BLaER1 treated with 17β-estradiol and CSF1 and Interleukin-3, amounts not matched to agents 10 nM and 100 nM (cell line): ENCODE measurements at regions not wholly inside any gene's neighbourhood (a gene's known extent, or its start where the extent isn't known, plus 50 kb on each side); places are given as distances from the start of the nearest gene placed in this dataset.

ENCODE experiments used
- H3K27ac ChIP-seq, 11 experiments: shearing (Covaris generic); formaldehyde crosslinking; 2 replicates each; pipeline ENCODE4 v1.8.1; 2022
- H3K27me3 ChIP-seq, 11 experiments: shearing (Covaris generic); formaldehyde crosslinking; 2 replicates each; pipeline ENCODE4 v1.8.1; 2022
- H3K36me3 ChIP-seq, 11 experiments: shearing (Covaris generic); formaldehyde crosslinking; 2 replicates each; pipeline ENCODE4 v1.8.1; 2022
- H3K4me1 ChIP-seq, 10 experiments: shearing (Covaris generic); formaldehyde crosslinking; 2 replicates each; pipeline ENCODE4 v1.8.1; 2022
- H3K4me2 ChIP-seq, 11 experiments: shearing (Covaris generic); formaldehyde crosslinking; 2 replicates each; pipeline ENCODE4 v1.8.1; 2022
- H3K4me3 ChIP-seq, 10 experiments: shearing (Covaris generic); formaldehyde crosslinking; 2 replicates each; pipeline ENCODE4 v1.8.1; 2022
- H3K9ac ChIP-seq, 11 experiments: shearing (Covaris generic); formaldehyde crosslinking; 2 replicates each; pipeline ENCODE4 v1.8.1; 2022
- H3K9me3 ChIP-seq, 11 experiments: shearing (Covaris generic); formaldehyde crosslinking; replicated peaks in 1 of 11; 2 replicates each; pipeline ENCODE4 v1.8.1; 2022
- H4K20me1 ChIP-seq, 11 experiments: shearing (Covaris generic); formaldehyde crosslinking; 2 replicates each; pipeline ENCODE4 v1.8.1; 2022
- Cebpa-rat ChIP-seq, 11 experiments: shearing (Covaris generic); IDR thresholded peaks; 2 replicates each; pipeline ENCODE4 v1.8.1; 2022

DNA sequence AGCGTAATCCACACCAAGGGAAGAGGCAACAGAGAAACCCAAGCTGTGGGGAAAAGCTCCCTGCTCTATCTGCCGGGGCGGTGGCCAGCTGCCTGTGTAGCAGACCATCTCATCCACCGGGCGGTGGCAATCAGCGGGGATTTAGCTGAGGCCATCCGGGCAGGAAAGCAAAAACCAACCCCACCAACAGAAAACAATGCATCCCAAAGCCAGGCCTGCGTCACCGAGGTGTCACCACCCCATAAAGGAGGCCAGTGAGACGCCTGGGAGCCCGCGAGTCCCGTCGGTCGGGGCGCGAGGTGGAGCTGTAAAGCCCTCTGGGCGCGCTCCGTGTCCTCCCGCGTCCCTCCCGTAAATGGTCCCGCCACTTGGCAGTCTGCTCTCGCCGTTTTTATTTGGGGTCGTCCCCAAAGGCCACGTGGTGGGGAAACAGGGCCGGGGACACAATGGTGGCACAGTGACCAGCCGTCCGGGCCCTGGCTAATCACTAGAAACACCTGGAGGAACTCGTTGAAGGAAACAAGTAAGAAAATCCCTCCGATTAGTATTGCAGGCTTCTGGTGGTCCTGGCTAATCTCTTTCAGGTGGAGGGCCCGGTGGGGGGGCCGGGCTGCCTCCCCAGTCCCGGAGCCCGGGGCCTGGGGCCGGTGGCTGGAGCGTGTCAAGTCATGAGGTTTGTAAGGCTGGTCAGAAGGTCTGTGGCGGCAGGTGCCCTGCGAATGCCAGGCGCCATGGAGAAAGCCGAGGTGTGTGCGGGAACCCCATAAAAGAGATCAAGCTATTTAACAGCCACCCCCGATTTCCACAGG lies 94.7 kb upstream of the GSC start:
- Histone ChIP-seq H3K4me2 (no peak overlapping the region), H3K4me1 (peaks cover 0 to 7% (median 0%) of the 10 kb centered on the region in 10 experiments; a peak in 1 of 20 replicates), H3K4me3 (no peak overlapping the region), H3K27ac (no peak overlapping the region), H4K20me1 (no peaks in the 10 kb centered on the region), H3K9me3 (no peaks in the 10 kb centered on the region; a peak in 1 of 22 replicates), H3K27me3 (no peaks in the 10 kb centered on the region), H3K9ac (no peak overlapping the region), H3K36me3 (no peaks in the 10 kb centered on the region)
- TF ChIP-seq Cebpa-rat (IDR thresholded peaks at IDR 0.05) = no peak

DNA sequence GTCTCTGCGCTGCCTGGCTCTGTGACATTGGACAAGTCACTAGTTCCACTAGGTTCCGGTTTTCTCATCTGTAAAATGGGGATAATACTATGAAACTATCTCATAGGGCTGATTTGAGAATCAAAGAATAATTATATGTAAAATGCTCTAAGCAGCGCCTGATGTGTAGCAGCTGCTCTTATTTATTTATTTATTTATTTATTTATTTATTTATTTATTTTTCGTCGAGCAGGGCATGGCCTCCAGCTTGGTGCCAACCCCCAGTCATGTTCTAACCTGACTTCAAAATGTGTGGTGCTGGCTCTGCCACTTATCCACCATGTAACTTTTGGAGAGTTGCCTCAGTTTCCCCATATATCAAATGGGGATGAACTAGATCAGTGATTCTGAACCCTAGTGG lies 93.5 kb upstream of the GSC start:
- Histone ChIP-seq H3K27me3 (no peaks in the 10 kb centered on the region), H3K27ac (no peak overlapping the region), H3K4me3 (no peak overlapping the region), H3K36me3 (no peaks in the 10 kb centered on the region), H3K4me2 (no peak overlapping the region), H3K4me1 (peaks cover 0 to 7% (median 0%) of the 10 kb centered on the region in 10 experiments; a peak in 1 of 20 replicates), H3K9ac (no peak overlapping the region), H4K20me1 (no peaks in the 10 kb centered on the region), H3K9me3 (no peaks in the 10 kb centered on the region; a peak in 1 of 22 replicates)
- no peak for TF ChIP-seq Cebpa-rat (IDR thresholded peaks at IDR 0.05)

DNA sequence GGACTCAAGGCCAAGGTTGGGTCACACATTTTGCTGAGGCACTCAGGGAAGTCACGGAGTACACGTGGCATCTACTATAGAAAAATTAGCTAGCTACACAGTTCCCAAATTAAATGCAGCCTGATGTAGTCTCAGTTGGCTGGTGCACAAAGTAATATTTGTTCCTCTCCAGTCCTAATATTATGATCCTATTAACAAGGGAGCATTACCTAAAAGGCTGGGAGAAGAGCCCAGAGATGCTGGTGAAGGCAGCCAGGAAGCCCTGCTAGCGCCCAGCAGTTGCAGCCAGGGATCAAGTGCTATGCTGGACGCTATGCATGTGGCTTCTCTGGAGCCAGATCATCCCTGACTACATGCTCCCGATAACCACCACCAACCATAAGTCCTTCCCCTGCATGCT lies 88.0 kb upstream of the GSC start:
- H4K20me1 ChIP-seq = no peaks in the 10 kb centered on the region
- H3K36me3 ChIP-seq = no peaks in the 10 kb centered on the region
- no peak for TF ChIP-seq Cebpa-rat (IDR thresholded peaks at IDR 0.05)
- H3K4me2 ChIP-seq = no peak overlapping the region
- H3K27me3 ChIP-seq = no peaks in the 10 kb centered on the region
- H3K4me3 ChIP-seq = no peak overlapping the region
- no peak overlapping the region for H3K27ac ChIP-seq
- peaks cover 0 to 7% (median 0%) of the 10 kb centered on the region in 10 experiments; a peak in 1 of 20 replicates for H3K4me1 ChIP-seq
- no peak overlapping the region for H3K9ac ChIP-seq
- peaks cover 9 to 17% (median 12%) of the 10 kb centered on the region in 11 experiments; a peak in 21 of 22 replicates for H3K9me3 ChIP-seq

DNA sequence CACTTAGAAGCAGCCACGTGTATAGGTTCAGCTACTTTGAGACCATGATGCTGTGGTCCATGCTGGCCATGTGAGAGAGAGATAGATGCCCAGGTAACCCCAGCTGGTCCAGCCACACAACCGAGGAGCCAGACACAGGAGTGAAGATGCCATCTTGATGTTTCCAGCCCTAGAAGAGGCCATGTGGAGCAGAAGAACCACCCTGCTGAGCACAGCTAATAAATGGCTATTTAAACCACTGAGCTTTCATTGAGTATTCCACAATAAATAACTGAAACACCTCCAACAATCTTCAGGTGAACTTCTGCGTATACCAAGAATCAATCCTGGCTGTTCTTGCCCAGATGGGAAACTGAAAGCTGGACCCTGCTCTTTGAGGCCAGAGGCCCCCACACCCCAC lies 84.0 kb upstream of the GSC start:
- Histone ChIP-seq H3K36me3 (no peaks in the 10 kb centered on the region), H3K4me1 (no peaks in the 10 kb centered on the region), H3K27ac (no peak overlapping the region), H4K20me1 (no peaks in the 10 kb centered on the region), H3K9ac (no peak overlapping the region), H3K9me3 (peaks cover 9 to 17% (median 12%) of the 10 kb centered on the region in 11 experiments; a peak in 21 of 22 replicates), H3K27me3 (no peaks in the 10 kb centered on the region), H3K4me3 (no peak overlapping the region), H3K4me2 (no peak overlapping the region)
- no peak for TF ChIP-seq Cebpa-rat (IDR thresholded peaks at IDR 0.05)

DNA sequence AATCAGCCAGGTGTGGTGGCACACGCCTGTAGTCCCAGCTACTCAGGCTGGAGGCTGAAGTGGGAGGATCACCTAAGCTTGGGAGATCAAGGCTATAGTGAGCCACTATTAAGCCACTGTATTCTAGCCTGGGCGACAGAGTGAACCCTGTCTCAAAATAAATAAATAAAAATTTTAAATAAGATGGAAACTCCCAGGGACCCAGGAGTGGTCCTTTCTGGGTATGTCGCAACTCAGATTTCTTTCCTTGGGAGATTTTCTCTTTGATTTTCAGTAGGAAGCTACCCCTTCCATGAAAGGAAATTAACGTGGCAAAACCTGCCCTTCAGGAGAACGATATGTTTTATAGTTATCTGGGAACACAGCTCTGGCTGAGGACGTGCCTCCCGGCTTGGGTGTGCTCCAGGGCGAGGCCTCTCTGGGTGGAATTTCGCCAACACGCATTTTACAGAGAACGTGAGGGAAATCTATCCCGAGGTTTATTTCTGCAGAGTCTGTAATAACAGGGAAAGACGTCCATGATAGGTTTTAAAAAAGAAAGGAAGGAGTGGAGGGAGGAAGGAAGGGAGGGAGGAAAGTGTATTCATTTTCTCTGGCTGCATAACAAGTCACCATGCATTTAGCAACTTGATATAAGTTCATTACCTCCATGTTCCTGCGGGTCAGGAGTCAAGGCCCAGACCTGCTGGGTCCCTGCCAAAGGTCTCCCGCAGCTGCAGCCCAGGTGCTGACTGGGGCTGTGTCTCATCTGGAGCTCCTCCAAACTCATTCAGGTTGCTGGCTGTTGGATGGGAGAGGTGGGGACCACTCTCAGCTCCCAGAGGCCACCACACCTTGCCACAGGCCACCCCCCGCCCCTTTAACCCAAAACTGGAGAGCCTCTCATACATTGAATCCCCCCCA lies 80.6 kb upstream of the GSC start:
- H3K9ac ChIP-seq = no peak overlapping the region
- no peaks in the 10 kb centered on the region for H3K36me3 ChIP-seq
- no peak overlapping the region for H3K27ac ChIP-seq
- H3K4me2 ChIP-seq = no peak overlapping the region
- H3K9me3 ChIP-seq = peaks cover 9 to 21% (median 17%) of the 10 kb centered on the region in 11 experiments; a peak in 21 of 22 replicates
- H4K20me1 ChIP-seq = no peaks in the 10 kb centered on the region
- H3K27me3 ChIP-seq = no peaks in the 10 kb centered on the region
- TF ChIP-seq Cebpa-rat (IDR thresholded peaks at IDR 0.05) = peak in 1 of 11 experiments; percentile 32; a peak in 1 of 22 replicates
- H3K4me3 ChIP-seq = no peak overlapping the region
- no peaks in the 10 kb centered on the region for H3K4me1 ChIP-seq

DNA sequence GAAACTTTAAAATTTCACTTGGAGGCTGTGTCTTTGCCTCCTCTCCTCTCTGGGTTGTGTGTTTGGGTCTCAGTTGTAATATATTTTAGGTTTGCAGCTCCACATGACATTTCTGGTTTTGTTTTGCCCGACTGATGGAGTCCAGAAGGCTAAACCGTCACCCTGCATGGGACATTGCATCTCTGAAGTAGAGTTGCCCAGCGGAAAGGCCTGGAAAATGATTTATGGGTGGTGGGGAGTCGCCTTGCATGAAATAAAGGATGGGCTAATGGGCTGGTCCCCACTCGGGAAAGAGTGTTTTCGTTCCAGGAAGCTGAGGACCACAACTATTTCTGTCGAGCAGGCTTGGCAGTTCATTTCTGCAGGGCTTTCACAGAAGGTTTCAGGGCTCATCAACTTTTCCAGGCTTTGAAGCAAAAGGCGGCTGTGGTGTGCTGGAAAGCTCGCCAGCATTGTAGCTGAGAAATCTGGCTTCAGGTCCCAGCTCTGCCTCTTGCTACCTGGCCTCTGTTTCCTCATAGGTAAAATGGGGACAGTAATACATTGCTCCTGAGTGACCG lies 74.8 kb upstream of the GSC start:
- H3K4me1 ChIP-seq = no peaks in the 10 kb centered on the region
- H3K4me3 ChIP-seq = no peak overlapping the region
- H3K36me3 ChIP-seq = no peaks in the 10 kb centered on the region
- H3K9ac ChIP-seq = no peak overlapping the region
- H3K9me3 ChIP-seq = peaks cover 0 to 22% (median 0%) of the 10 kb centered on the region in 11 experiments; a peak in 9 of 22 replicates
- H4K20me1 ChIP-seq = no peaks in the 10 kb centered on the region
- H3K4me2 ChIP-seq = no peak overlapping the region
- no peak overlapping the region for H3K27ac ChIP-seq
- TF ChIP-seq Cebpa-rat (IDR thresholded peaks at IDR 0.05) = no peak
- no peaks in the 10 kb centered on the region for H3K27me3 ChIP-seq

DNA sequence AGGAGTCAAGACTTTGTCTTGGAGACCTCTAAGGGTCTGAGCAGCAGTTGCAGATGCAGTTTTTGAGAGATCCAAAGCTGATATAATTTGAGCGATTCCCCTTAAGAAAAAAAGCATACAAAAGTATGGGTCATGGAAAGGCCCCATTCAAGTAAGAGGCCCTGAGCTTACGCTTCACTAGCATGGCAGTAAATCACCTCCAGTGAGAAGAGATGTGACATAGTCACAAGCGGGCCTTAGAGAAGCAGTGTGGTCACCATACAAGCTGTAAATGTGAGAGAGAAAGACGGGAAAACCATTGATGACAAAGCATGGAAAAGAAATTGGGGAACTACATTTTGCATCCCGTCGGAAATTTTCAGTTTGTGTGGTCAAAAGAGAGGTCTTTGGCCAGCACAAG lies 70.6 kb upstream of the GSC start:
- no peaks in the 10 kb centered on the region for H3K4me1 ChIP-seq
- H3K9ac ChIP-seq = no peak overlapping the region
- H3K27ac ChIP-seq = no peak overlapping the region
- H3K9me3 ChIP-seq = peaks cover 0 to 16% (median 0%) of the 10 kb centered on the region in 11 experiments; a peak in 3 of 22 replicates
- no peak overlapping the region for H3K4me3 ChIP-seq
- no peak for TF ChIP-seq Cebpa-rat (IDR thresholded peaks at IDR 0.05)
- no peak overlapping the region for H3K4me2 ChIP-seq
- no peaks in the 10 kb centered on the region for H3K27me3 ChIP-seq
- no peaks in the 10 kb centered on the region for H3K36me3 ChIP-seq
- no peaks in the 10 kb centered on the region for H4K20me1 ChIP-seq

DNA sequence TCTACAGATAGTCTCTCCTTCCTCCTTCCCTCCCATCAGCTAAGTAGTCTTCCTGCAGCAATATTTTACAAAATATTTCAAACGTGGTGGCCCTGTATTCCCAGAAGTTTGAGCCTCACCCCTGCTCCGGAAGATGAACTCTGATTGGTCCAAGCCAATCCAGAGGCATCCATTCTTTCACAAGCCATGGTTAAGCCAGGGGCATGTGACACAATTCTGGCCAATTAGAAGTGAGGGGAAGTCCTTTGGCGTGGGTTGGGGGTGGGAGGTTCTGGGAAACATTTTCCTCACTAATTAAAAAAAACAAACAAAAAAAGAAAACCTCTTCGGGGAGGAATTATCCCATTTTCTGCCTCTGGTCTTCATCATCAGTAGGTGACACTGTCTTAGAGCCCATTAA lies 69.4 kb upstream of the GSC start:
- Histone ChIP-seq H3K9ac (no peak overlapping the region), H3K27me3 (no peaks in the 10 kb centered on the region), H3K4me1 (no peaks in the 10 kb centered on the region), H4K20me1 (no peaks in the 10 kb centered on the region), H3K27ac (no peak overlapping the region), H3K36me3 (no peaks in the 10 kb centered on the region), H3K9me3 (peaks cover 0 to 24% (median 6%) of the 10 kb centered on the region in 11 experiments; a peak in 13 of 22 replicates), H3K4me3 (no peak overlapping the region), H3K4me2 (no peak overlapping the region)
- no peak for TF ChIP-seq Cebpa-rat (IDR thresholded peaks at IDR 0.05)

DNA sequence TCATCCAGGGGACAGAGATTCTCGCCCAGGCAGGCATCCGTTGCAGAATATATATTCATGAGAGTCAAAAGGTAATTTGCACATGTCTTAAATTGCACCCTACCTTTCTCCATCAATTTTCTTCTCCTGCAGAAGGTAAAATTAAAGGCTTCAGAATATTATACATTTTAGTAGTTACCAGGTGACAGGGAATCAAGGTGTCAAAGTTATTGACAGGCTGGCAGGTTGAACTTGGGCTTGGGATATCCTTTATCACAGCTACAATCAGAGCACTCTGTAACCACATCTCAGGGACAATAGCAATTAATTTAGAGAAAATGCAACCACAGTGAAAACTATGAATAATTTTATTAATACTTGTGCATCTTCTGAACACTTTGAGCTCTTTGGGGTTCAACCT lies 66.9 kb upstream of the GSC start:
- no peak for TF ChIP-seq Cebpa-rat (IDR thresholded peaks at IDR 0.05)
- Histone ChIP-seq H3K4me1 (0 out of 20 replicates have a peak, but pooled peaks cover 0 to 4% (median 0%) of the 10 kb centered on the region in 10 experiments), H3K4me3 (no peak overlapping the region)

More for the DNA sequence above, 66.9 kb upstream of the GSC start:
- no peak overlapping the region for H3K27ac ChIP-seq
- peaks cover 0 to 13% (median 6%) of the 10 kb centered on the region in 11 experiments; a peak in 12 of 22 replicates for H3K9me3 ChIP-seq
- H4K20me1 ChIP-seq = no peaks in the 10 kb centered on the region
- H3K27me3 ChIP-seq = no peaks in the 10 kb centered on the region
- H3K9ac ChIP-seq = no peak overlapping the region
- no peaks in the 10 kb centered on the region for H3K36me3 ChIP-seq
- H3K4me2 ChIP-seq = no peak overlapping the region
